ENCODE measurements at regions not wholly inside any gene's neighbourhood (a gene's known extent, or its start where the extent isn't known, plus 50 kb on each side); places are given as distances from the start of the nearest gene placed in this dataset.
"Not testable (repeated sequence)": the region's sequence is repeated elsewhere in the genome, so short reads cannot be mapped to it uniquely, and the experiment has no call there.

DNA sequence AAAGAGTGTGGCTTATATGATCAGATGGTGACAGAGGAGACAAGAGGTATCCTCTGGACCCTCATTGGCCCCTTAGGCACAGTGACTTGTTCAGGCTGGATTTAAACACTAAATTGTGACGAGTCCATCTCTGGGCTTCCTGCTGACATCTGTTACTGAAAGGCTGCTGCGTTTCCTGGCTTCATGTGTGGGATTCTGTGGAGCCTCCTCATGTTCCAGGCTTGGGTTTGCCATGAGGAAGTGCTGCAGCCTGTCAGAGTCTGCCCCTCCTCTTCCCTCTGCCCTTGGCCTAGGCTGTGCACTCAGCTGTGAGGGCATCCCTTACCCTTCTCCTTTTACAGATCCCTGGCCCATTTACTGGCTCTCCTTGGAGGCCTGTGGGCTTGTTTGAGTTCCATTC is 159.1 kb upstream of the TTC29 start:
- Mint-ChIP-seq H3K4me3 (no peak overlapping the region), H3K27ac (peak overlapping the region in 1 of 3 experiments; percentile 18), H3K36me3 (ENCODE audit: low read depth) (no peaks in the 10 kb centered on the region), H3K4me1 (peaks cover 12% of the 10 kb centered on the region), H3K9me3 (peaks cover 3% of the 10 kb centered on the region), H3K27me3 (ENCODE audit: low read depth) (no peaks in the 10 kb centered on the region)
- TF ChIP-seq, protein P1, sequence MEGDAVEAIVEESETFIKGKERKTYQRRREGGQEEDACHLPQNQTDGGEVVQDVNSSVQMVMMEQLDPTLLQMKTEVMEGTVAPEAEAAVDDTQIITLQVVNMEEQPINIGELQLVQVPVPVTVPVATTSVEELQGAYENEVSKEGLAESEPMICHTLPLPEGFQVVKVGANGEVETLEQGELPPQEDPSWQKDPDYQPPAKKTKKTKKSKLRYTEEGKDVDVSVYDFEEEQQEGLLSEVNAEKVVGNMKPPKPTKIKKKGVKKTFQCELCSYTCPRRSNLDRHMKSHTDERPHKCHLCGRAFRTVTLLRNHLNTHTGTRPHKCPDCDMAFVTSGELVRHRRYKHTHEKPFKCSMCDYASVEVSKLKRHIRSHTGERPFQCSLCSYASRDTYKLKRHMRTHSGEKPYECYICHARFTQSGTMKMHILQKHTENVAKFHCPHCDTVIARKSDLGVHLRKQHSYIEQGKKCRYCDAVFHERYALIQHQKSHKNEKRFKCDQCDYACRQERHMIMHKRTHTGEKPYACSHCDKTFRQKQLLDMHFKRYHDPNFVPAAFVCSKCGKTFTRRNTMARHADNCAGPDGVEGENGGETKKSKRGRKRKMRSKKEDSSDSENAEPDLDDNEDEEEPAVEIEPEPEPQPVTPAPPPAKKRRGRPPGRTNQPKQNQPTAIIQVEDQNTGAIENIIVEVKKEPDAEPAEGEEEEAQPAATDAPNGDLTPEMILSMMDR (IDR thresholded peaks at IDR 0.05; ENCODE audit: unreplicated experiment in 3 of 3): no peak

DNA sequence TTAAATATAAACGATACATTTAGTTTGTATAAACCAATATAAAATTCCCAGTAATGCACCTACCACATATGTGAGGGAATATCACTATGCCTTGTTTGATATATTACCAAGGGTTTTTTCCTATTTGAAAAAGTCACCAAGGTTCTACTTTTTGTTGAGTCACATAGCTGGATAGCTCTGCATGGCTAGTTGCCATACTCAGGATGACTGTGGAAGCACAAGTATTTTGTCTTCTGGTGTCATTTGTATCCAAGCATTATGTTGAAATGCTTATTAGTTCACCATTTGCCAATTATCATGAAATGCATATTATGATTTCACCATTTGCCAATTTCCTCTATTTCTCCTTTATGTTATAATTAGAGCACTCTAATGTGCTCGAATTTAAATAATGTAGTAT is 162.7 kb upstream of the TTC29 start:
- H3K9me3 Mint-ChIP-seq: peaks cover 12% of the 10 kb centered on the region
- no peak overlapping the region for H3K4me3 Mint-ChIP-seq
- H3K27me3 Mint-ChIP-seq (ENCODE audit: low read depth): no peaks in the 10 kb centered on the region
- H3K4me1 Mint-ChIP-seq: peaks cover 8% of the 10 kb centered on the region
- H3K27ac Mint-ChIP-seq: no peak overlapping the region
- TF ChIP-seq, protein P1 (IDR thresholded peaks at IDR 0.05; ENCODE audit: unreplicated experiment in 3 of 3): no peak
- peaks cover 5% of the 10 kb centered on the region for H3K36me3 Mint-ChIP-seq (ENCODE audit: low read depth)

DNA sequence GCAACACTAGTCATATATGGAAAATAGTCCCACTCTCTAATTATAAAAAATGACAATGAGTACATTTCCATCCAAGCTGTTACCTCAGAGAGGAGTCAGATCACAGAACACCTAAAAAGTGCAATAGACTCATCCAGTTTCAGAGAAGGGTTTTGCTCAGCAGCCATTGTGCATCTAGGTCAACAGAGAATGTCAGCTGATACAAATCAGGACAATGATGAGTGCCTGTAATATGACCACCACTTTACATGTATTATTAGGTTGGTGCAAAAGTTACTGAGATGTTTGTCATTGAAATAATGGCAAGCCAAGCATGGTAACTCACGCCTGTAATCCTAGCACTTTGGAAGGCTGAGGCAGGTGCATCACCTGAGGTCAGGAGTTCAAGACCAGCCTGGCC is 164.1 kb upstream of the TTC29 start:
- Mint-ChIP-seq H3K4me3 (no peak overlapping the region), H3K27ac (no peak overlapping the region), H3K27me3 (ENCODE audit: low read depth) (no peaks in the 10 kb centered on the region), H3K4me1 (no peaks in the 10 kb centered on the region), H3K9me3 (peaks cover 24% of the 10 kb centered on the region), H3K36me3 (ENCODE audit: low read depth) (peaks cover 5% of the 10 kb centered on the region)
- TF ChIP-seq, protein P1 (IDR thresholded peaks at IDR 0.05; ENCODE audit: unreplicated experiment in 3 of 3): no peak

DNA sequence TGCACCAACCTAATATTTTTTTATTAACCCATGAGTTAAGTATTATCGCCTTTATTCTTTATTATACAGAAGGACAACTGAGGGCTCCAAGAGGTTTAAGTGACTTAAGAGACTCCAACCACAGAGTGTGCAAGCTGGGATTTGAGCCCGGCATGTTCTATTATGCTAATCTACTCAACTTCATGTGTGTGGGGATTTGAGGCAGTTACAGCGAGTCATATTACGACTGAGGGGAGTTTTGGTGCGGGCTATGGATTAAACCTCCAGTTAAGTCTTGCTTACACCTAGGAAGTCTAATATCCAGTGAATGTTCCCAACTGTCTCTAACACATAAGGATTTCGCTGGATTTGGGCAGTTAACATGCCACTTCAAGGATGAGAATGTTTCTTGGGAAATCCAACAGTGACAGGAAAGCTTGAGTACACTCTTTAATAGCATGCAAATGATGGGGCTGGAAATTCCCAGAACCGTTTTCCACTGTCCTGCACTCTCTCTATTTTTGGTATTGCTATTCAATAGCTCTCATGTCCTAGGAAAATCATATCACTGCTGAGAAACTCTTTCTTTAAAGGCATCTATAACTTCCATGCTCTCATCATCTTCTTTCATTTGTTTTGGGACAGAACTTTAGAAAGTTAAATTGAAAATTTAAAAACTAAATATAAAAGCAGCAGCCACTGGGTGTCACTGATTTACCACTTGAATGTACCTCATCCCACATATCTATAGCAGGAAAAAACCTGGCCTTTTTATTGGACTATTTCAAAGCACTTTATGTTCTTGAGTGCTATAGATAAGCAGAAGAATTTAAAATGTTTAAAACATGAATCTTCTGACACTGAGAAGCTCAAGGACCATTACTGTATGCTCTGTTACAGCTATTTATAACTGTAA is 165.1 kb upstream of the TTC29 start:
- no peaks in the 10 kb centered on the region for H3K4me1 Mint-ChIP-seq
- no peak overlapping the region for H3K4me3 Mint-ChIP-seq
- H3K27me3 Mint-ChIP-seq (ENCODE audit: low read depth): no peaks in the 10 kb centered on the region
- H3K9me3 Mint-ChIP-seq: peaks cover 32% of the 10 kb centered on the region
- TF ChIP-seq, protein P1 (IDR thresholded peaks at IDR 0.05; ENCODE audit: unreplicated experiment in 3 of 3): peak; percentile 19 to 42 (median 41)
- peak overlapping the region; percentile 63 to 73 (median 72) for H3K27ac Mint-ChIP-seq
- peaks cover 5% of the 10 kb centered on the region for H3K36me3 Mint-ChIP-seq (ENCODE audit: low read depth)

DNA sequence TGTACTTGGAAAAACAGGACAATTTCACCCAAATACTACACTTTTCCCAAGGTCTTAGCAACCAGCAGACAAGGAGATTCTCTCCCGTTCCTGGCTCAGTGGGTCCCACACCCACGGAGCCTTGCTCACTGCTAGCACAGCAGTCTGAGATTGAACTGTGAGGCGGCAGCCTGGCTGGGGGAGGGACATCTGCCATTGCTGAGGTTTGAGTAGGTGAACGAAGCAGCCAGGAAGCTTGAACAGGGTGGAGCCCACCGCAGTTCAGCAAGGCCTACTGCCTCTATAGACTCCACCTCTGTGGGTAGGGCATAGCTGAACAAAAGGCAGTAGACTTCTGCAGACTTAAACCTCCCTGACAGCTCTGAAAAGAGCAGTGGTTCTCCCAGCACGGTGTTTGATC is 166.5 kb upstream of the TTC29 start:
- not testable (repeated sequence) for H3K27me3 Mint-ChIP-seq (ENCODE audit: low read depth); H3K4me3 Mint-ChIP-seq; H3K36me3 Mint-ChIP-seq (ENCODE audit: low read depth); H3K4me1 Mint-ChIP-seq
- Mint-ChIP-seq H3K9me3 (peaks cover 31% of the 10 kb centered on the region), H3K27ac (peak overlapping the region in 1 of 3 experiments; percentile 63)

DNA sequence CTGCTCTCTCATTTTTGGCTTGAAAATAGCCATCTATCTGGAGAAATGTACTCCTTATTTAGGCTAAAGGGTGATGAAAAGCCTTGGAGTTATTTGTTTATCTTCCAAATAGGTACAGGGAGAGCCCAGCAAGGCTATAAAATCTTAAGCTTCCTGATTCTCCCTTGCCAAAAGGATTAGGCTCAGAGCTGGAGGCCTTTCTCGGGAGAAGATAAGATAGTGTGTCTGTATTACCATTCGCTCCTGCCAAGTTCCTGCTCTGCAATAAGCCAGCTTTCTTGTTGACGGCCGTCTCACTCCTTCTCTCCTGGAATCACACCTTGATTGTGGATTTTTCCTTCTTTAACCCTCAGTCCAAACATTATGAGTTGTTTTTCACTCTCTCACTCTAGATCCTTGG is 171.8 kb upstream of the TTC29 start:
- Mint-ChIP-seq H3K27ac (peak overlapping the region; percentile 84 to 94 (median 90)), H3K4me3 (no peak overlapping the region), H3K9me3 (peaks cover 32% of the 10 kb centered on the region), H3K4me1 (peaks cover 27% of the 10 kb centered on the region), H3K27me3 (ENCODE audit: low read depth) (no peaks in the 10 kb centered on the region), H3K36me3 (ENCODE audit: low read depth) (peaks cover 5% of the 10 kb centered on the region)
- TF ChIP-seq, protein P1 (IDR thresholded peaks at IDR 0.05; ENCODE audit: unreplicated experiment in 3 of 3): no peak

Data from nephron (organoid).